ENCODE measurements at regions not wholly inside any gene's neighbourhood (a gene's known extent, or its start where the extent isn't known, plus 50 kb on each side); places are given as distances from the start of the nearest gene placed in this dataset.

DNA sequence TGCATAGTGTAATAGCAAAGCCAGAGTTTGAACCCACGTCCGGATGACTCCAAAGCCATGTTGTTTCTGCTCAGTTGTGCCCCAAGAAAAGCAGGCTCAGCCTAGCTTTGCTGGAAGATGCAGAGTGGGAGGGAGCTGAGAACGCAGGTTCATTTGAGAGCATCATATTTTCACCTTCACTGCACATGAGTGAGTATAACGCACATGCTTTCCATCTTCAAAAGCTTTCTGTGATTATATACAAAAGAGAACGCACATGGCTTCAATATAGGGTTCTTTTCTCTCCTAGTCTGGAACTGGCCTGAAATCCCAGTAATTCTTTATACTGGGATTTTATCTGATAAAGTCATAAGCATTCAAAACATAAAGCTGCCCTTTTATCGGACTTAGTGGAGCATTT lies 385.5 kb upstream of the CADM1 start (continued):
- no peak for TF ChIP-seq ZNF462 (CRISPR knock-in tag; IDR thresholded peaks at IDR 0.05)
- TF ChIP-seq EZH2phosphoT487 (IDR thresholded peaks at IDR 0.05; ENCODE audit: unreplicated experiment) = no peak

DNA sequence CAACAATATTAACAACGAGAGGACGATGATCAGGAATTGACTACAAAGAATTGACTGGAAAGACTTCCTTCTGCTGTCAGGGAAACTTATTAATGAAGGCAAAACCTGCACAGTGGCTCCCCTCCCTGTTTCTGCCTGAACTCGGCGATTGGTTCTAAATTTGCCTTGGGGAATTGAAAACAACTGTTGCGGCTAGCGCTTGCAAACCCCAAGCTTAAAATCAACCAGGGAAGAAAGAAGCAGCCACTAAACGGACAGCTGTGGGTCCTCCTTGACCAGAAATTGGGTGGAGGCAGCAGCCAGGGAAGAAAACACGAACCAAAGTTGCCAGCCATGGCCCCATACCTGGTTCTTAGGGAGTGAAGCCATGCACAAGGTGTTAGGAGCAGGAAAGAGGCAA lies 383.5 kb upstream of the CADM1 start:
- Mint-ChIP-seq H3K27ac (no peak overlapping the region), H3K4me3 (no peak overlapping the region), H3K27me3 (ENCODE audit: insufficient read depth, low read depth, poor library complexity) (peaks cover 2% of the 10 kb centered on the region), H3K9me3 (no peaks in the 10 kb centered on the region), H3K4me1 (peaks cover 17% of the 10 kb centered on the region), H3K36me3 (ENCODE audit: low read depth) (no peaks in the 10 kb centered on the region)
- H3K9me2 ChIP-seq (ENCODE audit: insufficient read depth) = no peaks in the 10 kb centered on the region
- DNase-seq (ENCODE audit: low spot score) (no peak), ATAC-seq (no peak)
- no peak for TF ChIP-seq EZH2phosphoT487 (IDR thresholded peaks at IDR 0.05; ENCODE audit: unreplicated experiment)
- H4K20me1 ChIP-seq (replicated peaks; ENCODE audit: insufficient read depth) = no peaks in the 10 kb centered on the region
- no peaks in the 10 kb centered on the region for H3F3A ChIP-seq (replicated peaks; ENCODE audit: low read depth)
- H2AFZ ChIP-seq = no peak overlapping the region
- peaks cover 5% of the 10 kb centered on the region; the same call in 1 of the 2 replicates for H3K4me1 ChIP-seq (ENCODE audit: insufficient read depth)
- H3K4me3 ChIP-seq = no peak overlapping the region
- no peak overlapping the region for H3K4me2 ChIP-seq
- H3K27me3 ChIP-seq (ENCODE audit: insufficient read depth) = no peaks in the 10 kb centered on the region
- H3K36me3 ChIP-seq (ENCODE audit: insufficient read depth) = no peaks in the 10 kb centered on the region
- H3K27ac ChIP-seq (ENCODE audit: low read depth) = no peak overlapping the region
- no peaks in the 10 kb centered on the region for H3K79me2 ChIP-seq (replicated peaks; ENCODE audit: insufficient read depth)

DNA sequence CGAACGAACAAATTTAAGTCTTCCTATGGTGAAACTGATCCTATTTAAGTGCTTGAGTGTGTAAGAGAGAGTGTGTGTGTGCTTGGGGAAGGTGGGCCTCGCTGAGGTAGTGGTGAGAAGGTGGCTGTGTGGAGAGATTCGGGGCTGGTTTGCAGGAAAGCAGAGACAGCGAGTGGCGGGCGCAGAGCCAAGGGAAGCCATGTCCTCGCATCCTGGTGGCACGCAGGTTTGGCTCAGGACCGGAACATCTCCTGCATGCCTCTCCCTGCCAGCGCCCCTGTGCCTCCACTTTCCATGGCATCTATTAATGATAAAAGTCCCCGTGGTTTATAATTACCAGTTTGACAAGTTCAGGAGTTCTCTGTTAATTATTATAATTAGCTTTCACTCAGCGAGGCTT lies 383.1 kb upstream of the CADM1 start:
- H3K9me3 Mint-ChIP-seq = no peaks in the 10 kb centered on the region
- TF ChIP-seq ZNF462 (CRISPR knock-in tag; IDR thresholded peaks at IDR 0.05) (no peak), STAT1 (IDR thresholded peaks at IDR 0.05; ENCODE audit: unreplicated experiment) (no peak)
- peaks cover 2% of the 10 kb centered on the region for H3K27me3 Mint-ChIP-seq (ENCODE audit: insufficient read depth, low read depth, poor library complexity)
- no peak overlapping the region for H3K27ac Mint-ChIP-seq
- H3K4me2 ChIP-seq = no peak overlapping the region
- no peaks in the 10 kb centered on the region for H3K36me3 ChIP-seq (ENCODE audit: insufficient read depth)
- no peaks in the 10 kb centered on the region for H3K27me3 ChIP-seq (ENCODE audit: insufficient read depth)
- H3K27ac ChIP-seq (ENCODE audit: low read depth) = no peak overlapping the region
- H3K36me3 Mint-ChIP-seq (ENCODE audit: low read depth) = no peaks in the 10 kb centered on the region
- no peak overlapping the region for H3K4me3 ChIP-seq
- H2AFZ ChIP-seq = no peak overlapping the region
- ATAC-seq (no peak), DNase-seq (ENCODE audit: low spot score) (no peak)
- no peaks in the 10 kb centered on the region for H3F3A ChIP-seq (replicated peaks; ENCODE audit: low read depth)
- H3K4me3 Mint-ChIP-seq = no peak overlapping the region
- peaks cover 5% of the 10 kb centered on the region; the same call in 1 of the 2 replicates for H3K4me1 ChIP-seq (ENCODE audit: insufficient read depth)
- H3K9me2 ChIP-seq (ENCODE audit: insufficient read depth) = no peaks in the 10 kb centered on the region
- peaks cover 17% of the 10 kb centered on the region for H3K4me1 Mint-ChIP-seq
- no peaks in the 10 kb centered on the region for H4K20me1 ChIP-seq (replicated peaks; ENCODE audit: insufficient read depth)
- H3K79me2 ChIP-seq (replicated peaks; ENCODE audit: insufficient read depth) = no peaks in the 10 kb centered on the region
